GM12892 (cell line): ENCODE measurements at regions not wholly inside any gene's neighbourhood (a gene's known extent, or its start where the extent isn't known, plus 50 kb on each side); places are given as distances from the start of the nearest gene placed in this dataset.

Source experiments
- POLR2A ChIP-seq: IDR thresholded peaks from 2 replicates; pipeline ENCODE4 v1.6.1; 2011; ENCODE audit warnings: low read depth, low read length, control low read depth
- POLR2AphosphoS5 ChIP-seq: IDR thresholded peaks from 2 replicates; pipeline ENCODE4 v1.6.1; 2011; ENCODE audit warnings: low read depth, low read length, control low read depth
- TAF1 ChIP-seq: IDR thresholded peaks from 2 replicates; pipeline ENCODE4 v1.6.1; 2011; ENCODE audit warnings: low read depth, mild to moderate bottlenecking, control low read depth, low read length, borderline replicate concordance

DNA sequence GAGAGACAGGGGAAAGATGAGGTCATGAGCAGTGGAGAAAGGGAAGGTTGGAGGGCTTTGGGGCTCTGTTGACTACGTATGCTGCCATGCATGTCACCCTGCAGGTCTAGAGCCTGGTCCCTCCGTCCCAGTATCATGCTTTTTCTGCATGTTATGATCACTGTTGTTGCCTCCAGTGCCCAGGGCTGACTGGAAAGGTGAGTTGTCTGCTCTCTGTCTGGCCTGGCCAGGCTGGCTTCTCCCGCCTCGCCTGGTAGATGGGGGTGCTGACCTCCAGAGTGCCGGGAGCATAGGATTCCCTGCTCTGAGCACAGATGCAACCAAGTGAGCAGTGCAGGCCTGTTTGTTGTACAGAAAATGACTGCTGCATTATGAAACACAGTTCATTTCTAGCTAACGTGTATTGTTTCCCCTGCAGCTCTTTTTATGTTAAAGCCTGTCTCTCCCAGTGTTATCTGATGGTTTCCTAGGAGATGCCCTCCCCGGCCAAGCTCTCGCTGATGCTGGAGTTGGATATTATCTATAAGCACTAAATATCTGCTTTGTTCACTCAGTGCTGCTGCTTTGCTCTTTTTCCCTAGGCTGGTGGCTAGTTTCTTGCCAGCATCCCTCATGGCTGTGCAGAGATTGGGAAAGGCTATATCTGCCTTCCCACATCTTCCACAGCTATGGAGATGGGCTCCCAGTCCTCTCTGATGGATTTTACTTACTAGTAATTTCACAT is 158.2 kb downstream of the TDRD15 start:
- TF ChIP-seq POLR2A: no peak
- TF ChIP-seq POLR2AphosphoS5: no peak
- TF ChIP-seq TAF1: no peak
